ENCODE measurements at regions not wholly inside any gene's neighbourhood (a gene's known extent, or its start where the extent isn't known, plus 50 kb on each side); places are given as distances from the start of the nearest gene placed in this dataset.
"Not testable (repeated sequence)": the region's sequence is repeated elsewhere in the genome, so short reads cannot be mapped to it uniquely, and the experiment has no call there.

- DNase-seq = no peak
These were observed 62.1 kb downstream of the ZWINT start for GRCh38 chr10:56298941-56299340.

GRCh38 chr10:56296618-56297017 is 64.4 kb downstream of the ZWINT start:
- no peak for DNase-seq

- no peak for DNase-seq
These were observed 72.7 kb downstream of the ZWINT start for GRCh38 chr10:56288403-56288802.

DNA sequence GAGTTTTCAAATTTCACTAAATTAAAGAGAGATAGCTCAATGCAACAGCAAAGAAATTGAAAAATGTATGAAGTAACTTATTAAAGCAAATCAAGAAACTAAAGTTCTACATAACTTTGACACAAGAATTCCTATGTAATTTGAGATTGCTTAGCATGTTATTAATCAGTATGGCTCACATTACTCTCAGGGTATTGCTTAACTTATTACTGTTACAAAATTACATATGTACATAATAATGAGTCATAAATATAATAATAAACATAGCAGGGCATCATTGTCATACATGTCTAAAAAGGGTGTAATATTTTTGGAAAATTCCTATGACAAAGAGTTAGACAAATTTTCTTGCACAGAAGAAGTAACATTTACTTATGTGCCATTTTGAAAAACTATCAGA is 75.0 kb downstream of the ZWINT start:
- DNase-seq = no peak

DNA sequence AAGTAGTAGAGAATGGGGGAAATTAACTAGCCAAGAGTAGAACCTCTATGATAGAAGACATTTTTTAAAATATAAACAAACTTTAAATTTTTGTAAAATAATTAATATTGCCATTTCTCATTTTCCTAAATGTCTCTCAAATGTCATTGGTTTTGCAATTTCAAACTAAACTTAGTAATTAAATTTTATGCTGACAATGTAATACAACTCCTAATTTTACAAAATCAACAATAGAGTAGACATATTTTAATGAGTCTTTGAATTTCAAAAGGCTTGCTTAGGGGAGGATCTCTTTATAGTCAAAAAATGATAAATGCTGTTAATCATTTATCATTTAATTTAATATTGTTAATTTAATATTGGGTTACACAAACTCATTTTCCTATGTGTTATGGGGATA is 81.8 kb downstream of the ZWINT start:
- no peak for DNase-seq

DNA sequence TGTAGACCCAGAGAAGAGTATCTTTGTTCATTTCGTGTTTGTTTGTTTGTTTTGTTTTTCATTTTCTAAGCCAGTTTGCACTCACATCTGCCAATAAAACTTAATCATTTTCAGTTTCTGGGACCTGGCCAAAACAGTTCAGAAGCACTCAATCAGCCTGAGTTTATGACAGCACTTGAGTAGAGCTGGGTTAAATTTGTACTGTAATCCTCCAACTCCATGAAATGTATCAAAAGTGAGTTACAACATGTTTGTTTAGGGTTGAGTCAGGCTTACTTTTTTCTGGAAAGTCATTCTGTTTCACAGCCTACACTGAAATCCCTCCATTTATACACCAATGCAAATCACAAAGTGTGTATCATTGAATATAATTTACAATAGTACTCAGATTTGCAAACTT is 91.9 kb downstream of the ZWINT start:
- DNase-seq = no peak

DNA sequence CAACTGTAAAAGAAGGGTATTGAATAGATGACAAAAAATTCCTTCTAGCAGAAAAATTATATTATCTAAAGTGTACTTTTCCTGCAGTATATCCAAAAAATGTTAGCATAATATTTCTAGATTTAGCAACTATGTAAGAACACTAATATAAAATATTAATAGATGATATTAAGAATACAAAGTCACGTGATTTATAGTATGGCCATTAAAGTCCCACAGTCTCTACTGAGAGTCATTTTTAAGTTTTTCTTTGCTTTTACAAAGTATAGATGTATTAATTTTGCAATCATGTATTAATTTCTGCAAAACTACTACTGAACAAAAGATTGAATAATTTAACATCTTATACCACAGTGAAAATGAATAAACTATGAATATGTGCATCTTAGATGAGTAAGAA is 94.9 kb downstream of the ZWINT start:
- DNase-seq = no peak

GRCh38 chr10:56258991-56259390 is 102.1 kb downstream of the ZWINT start:
- no peak for DNase-seq

DNA sequence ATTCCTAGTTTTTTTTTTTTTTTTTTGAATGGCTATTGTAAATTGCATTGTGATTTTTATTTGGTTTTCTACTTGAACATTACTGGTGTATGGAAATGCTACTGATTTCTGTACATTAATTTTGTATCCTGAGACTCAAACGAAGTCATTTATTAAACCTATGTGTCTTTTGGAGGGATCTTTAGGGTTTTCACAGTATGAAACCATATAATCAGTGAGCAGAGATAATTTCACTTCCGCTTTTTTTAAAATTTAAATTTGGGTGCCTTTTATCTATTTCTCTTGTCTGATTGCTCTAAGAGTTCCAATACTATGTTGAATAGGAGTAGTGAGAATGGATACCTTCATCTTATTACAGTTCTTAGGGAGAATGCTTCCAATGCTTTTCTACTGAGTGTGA is 102.7 kb downstream of the ZWINT start:
- no peak for DNase-seq

GRCh38 chr10:56255298-56255697 is 105.8 kb downstream of the ZWINT start:
- DNase-seq = no peak

DNA sequence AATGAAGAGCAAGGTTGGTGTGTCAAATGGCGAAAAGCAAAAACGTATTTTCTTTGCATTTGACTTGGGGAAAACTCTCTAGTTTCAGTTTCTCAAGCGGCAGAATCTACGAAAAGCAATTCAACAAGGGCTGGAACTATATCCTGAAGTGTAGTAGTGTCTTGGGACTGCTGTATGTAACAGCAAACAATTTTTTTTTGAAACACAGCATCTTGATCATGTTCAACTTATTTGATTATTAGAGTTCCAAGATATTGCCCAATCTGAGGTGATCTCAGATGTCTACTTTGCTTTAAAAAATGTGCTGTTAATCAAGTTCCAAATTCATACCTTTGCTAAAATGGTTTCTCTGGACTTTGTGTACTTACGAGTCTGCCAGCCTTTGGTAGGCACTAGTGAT is 120.6 kb downstream of the ZWINT start:
- no peak for DNase-seq

- DNase-seq = no peak
These were observed 129.6 kb downstream of the ZWINT start for GRCh38 chr10:56231436-56231835.

DNA sequence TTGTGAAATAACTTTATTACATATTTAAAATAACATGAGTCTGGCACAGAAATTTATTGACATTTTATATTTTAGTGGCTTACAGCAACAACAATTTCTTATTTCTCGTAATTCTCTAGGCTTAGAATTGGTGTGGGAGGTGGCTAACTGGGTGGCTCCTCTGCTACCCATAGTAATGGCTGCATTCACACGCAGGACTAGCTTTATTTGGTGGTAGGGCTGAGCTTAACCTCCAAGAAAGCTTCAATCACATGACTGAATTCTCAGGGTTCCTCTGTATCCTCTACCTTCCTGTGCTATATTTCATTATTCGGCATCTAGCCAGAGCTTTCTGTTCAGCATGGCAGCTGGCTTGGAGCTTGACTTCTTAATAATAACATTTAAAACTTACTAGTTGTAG is 138.8 kb downstream of the ZWINT start:
- DNase-seq = no peak

- DNase-seq = no peak
These were observed 148.1 kb downstream of the ZWINT start for GRCh38 chr10:56212951-56213350.

GRCh38 chr10:56181607-56182006 is 179.5 kb downstream of the ZWINT start:
- DNase-seq = no peak

DNA sequence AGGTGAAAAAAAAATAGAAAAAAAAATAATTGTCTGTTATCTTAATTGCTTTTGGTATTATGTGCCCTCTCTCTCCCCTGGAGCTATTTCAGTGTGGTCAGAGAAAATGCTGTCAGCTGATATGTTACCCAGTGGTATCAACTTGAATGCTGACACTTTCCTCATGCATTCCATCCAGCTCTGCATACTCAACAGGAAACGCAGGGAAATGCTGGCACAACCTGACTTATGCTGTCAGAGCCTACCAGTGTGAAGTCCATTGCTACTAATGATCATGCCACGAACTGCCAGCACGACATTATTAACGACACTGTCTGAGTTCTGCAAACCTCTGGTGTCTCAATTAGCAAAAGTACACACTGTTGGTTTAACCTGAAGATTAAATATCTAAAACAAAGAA is 182.8 kb downstream of the ZWINT start:
- no peak for DNase-seq

DNA sequence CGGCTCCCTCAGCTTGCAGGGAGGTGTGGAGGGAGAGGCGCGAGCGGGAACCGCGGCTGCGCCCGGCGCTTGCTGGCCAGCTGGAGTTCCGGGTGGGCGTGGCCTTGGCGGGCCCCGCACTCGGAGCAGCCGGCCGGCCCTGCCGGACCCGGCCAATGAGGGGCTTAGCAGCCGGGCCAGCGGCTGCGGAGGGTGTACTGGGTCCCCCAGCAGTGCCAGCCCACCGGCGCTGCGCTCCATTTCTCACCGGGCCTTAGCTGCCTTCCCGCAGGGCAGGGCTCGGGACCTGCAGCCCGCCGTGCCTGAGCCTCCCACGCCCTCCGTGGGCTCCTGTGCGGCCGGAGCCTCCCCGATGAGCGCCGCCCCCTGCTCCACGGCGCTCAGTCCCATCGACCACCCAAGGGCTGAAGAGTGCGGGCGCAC is 206.0 kb downstream of the ZWINT start:
- DNase-seq = not testable (repeated sequence)

DNA sequence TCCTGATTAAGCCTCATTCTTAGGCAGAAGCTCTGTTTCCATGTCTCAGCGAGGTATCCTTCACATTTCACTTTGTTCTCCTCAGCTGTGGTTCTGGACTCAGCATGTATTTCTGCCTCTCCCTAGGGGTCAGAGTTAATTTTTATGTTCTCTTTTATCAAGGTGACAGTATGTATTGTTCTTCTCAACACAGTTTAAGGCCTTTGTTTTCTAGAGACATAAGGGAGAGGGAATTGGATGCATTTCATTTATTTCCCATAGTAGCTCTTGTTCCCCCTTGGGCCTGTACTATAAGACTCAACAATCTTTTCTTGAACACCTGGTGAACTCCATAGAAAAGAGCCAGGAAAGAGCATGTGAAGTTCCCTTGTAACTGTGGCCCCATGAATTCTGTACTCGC is 214.3 kb downstream of the ZWINT start:
- DNase-seq = no peak

DNA sequence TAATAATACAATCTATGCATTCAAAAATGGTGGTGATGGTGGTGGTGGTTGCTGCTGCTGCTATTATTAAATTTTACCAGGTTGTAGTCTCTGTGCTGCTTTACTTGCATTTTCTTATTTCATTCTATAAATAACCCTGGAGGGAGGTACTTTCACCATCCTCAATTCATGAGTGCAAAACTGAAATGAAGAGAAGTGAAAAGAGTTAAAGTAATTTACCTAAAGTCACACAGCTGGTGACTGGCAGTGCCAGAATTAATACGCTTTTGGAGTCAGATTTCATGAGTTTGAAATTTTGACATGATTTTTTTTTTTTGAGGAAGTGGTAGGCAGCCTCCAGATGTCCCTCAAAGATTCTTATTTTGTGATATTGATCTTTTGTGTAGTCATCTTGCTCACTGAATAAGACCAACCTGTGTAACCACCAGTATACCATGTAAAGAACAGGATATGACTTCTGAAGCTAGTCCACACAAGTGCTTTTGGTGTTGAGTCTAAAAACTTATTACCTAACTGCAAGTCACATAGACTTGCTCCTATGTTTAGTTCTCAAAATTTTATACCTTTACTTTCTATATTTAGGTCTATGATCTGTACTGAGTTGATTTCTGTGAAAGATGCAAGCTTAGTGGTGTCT is 218.8 kb downstream of the ZWINT start:
- DNase-seq = no peak

GRCh38 chr10:56139405-56139804 is 221.7 kb downstream of the ZWINT start:
- no peak for DNase-seq

DNA sequence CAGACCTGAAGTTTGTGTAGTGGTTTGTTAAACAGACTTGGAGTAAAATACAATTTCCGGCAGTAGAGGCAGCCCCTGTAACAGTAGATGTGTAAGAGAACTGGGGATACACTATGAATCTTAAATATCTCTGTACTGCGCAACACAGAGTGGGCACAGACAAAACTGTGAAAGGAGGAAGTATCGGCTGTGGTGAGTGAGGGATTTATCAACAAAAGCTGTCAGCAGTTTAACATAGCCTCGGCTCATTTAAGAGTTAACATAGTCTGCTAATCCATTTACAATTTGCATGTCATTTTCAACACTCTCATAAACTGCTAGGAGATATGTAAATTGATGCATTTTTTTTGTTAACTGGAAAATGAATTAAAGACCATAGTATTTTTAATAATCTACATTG is 225.2 kb downstream of the ZWINT start:
- DNase-seq = no peak

- DNase-seq = no peak
These were observed 237.8 kb downstream of the ZWINT start for GRCh38 chr10:56123247-56123646.

- peak in 1 of 2 experiments; percentile 0 for DNase-seq
These were observed 244.4 kb downstream of the ZWINT start for GRCh38 chr10:56116684-56117083.

DNA sequence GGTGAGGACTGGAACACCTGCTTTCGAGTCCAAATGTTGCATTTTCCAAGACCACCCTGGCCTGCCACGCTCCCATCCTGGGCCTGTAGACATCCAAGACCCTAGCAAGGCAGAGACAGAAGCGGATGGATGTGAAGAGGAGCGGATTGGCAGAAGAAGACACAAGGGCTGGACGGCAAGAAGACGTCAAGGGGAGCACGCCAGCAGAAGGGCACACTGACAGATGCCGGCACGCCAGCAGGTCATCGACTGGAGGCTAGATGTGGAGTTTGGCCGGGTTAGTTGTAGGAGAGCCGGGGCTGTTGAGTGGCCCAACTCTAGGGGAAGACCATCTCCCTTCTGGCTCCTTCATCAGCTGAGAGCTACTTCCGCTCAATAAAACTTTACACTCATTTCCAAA is 251.6 kb downstream of the ZWINT start:
- no peak for DNase-seq

DNA sequence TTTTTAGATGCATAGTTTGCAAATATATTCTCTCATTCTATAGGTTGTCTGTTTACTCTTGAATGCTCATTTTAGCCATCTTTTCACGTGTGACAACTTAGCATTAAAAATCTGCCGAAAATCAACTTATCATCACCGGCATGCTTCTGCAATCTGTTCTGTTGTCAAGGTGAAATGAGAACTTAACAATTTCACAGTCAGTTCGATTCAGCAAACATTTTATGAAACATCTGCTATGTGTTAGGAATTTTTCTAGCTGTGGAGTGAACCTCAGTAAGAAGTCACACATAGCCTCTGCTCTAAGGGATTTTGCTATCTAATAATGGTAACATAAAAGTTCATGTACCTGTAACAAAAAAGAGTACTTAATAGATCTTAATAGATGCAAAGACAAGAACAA is 256.1 kb downstream of the ZWINT start:
- no peak for DNase-seq

DNA sequence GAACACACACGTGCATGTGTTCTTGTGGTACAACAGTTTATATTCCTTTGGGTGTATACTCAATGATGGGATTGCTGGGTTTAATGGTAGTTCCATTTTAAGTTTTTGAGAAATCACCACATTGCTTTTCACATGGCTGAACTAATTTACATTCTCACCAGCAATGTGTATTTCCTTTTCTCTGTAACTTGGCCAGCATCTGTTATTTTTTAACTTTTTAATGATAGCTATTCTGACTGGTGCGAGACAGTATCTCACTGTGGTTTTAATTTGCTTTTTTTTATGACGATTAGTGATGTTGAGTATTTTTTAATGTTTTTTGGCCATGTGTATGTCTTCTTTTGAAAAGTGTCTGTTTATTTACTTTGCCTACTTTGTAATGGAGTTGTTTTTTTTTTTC is 256.6 kb downstream of the ZWINT start:
- no peak for DNase-seq
